Dedifferentiated amniotic fluid mesenchymal stem cell (primary cell): ENCODE measurements at regions not wholly inside any gene's neighbourhood (a gene's known extent, or its start where the extent isn't known, plus 50 kb on each side); places are given as distances from the start of the nearest gene placed in this dataset.

Experiments
- DNase-seq: peaks from one replicate; pipeline ENCODE4 v3.0.0-alpha.2; 2016; ENCODE audit errors: extremely low spot score

DNA sequence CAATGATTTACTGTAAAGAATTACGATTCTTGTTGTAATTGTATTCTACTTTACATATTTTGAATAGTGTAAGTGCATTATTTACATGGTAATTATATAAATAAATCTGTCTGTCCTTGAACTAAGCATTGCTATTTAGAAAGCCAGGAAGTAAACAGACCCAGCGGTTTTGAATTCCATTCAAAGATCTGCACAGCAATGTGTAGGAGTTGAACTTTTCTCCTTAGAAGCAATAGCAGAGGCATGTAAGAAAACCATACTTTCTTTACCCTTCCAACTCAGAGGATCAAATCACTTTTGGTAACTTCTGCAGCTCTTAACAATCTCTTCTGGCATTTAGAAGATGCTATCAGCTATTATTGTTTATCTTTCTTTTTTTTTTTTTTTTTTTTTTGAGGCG is 109.2 kb upstream of the VRK2 start:
- no peak for DNase-seq

DNA sequence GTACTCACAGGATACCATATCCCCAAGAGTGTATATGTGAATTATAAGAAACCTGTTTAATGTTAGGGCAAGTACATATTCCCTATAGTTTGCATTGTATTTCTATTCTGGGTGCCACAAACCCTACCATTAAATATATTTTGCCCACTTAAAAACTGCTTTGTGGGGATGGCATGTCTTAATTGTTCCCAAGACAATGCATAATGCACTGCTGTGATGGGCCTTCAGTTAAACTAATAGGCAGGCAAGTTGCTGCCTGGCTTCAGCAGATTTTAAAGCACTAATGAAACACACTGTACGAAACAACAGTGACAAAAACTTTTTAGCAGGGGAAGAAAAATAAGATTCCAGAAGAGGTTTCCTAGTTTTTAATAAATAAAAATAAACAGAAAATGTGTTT is 104.8 kb upstream of the VRK2 start:
- no peak for DNase-seq

DNA sequence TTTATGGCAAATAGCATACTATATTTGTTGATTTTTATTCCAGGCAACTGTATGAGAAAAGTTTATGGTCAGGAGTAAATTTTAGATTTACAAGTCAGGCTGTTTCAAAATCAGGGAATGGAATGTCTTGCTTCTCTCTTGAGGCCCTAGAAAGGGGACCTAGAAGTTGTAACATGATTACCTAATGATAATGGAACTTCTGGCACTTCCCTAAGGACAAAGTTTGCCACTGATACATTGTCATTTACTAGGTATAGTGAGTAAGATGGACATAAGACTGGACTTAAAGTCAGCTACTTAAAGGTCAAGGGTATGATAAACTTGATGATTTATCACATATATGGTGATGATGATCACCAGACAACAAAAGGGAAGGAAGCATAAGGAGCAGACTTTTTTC is 103.3 kb upstream of the VRK2 start:
- DNase-seq: peak; percentile 55

DNA sequence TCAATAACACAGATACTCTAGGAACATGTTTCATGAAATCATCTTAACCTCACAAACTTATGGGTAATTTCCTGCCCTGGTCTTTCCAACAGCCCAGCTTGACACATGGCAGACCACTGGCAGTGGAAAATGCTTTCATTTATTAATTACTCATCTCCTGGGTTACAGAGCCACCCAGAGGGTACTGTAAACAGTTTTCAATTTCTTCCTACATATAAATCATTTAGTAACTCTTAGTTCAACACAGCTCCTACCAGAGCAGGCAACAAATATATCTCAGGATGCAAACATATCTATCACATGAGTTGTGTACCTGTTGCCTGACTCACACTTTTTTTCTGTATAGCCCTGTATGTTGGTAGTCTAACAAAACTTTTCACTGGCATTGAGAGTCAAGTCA is 99.2 kb upstream of the VRK2 start:
- no peak for DNase-seq

DNA sequence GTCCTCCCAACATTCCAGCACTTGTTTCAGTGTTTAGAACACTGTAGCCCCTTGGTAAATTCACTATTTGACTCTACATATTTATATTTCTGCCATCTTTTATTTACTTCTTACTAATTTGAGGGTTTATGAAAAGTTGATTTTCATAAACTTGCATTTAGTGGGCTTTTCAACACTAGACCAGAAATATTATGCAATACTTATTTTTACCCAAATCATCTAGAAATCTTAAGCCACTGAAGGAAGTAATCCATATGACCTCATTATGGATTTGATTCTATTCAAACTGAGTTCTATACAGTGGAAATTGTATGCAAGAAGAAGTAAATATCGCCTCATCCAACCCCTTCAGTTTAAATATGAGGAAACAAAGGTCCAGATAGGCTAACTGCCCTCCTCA is 92.6 kb upstream of the VRK2 start:
- DNase-seq: no peak

DNA sequence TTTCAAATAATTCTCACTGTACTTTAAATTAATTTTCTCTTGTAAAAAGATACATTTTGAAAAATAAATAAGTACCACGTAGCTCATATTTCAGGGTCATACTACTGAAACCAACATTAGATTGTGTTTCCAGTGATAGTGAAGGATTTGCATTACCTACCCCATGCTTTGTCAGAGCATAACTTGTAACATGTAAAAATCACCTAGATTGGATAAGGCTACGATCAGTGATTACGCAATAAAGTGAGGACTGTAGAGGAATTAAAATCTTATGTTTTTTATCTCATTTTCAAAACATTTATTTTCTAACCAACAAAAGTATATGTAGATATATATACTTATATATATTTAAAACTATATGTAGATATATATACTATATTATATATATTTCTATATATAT is 89.4 kb upstream of the VRK2 start:
- DNase-seq: no peak

DNA sequence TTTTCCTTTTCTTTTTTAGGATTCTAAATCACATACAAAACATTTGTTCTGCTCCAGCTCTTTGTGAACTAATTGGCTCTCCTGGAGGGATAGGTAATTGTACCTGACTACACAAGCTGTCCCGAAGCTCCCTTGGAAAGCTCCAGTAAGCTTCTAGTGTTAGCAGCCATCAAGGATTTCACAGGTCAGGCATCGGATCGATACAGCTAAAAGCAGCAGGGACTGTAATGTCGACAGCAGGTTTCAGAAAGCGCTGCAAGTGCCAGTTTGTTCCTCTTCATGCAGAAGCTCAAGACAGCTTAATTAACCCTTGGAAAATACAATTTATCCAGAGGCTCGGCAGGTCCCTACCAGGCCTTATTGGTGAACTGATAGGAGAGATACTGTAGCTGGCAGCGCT is 87.2 kb upstream of the VRK2 start:
- DNase-seq: no peak

DNA sequence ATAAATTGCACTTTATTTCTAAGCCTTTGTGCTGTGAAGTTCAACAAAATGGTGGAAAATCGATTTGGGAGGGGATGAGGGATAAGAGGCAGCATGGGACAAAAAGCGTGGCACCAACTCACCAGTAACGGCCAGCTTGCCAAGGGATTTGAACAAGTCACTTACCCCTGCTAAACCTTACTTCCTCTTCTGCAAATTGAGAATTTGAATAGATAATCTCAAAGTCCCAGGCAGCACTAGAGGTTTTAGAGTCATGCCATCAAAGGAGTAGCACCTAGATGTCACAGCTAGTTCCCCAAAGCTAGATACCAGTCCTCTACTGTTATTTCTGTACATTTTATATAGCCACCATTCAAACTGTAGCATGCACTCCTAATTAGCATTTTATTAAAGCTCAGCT is 83.7 kb upstream of the VRK2 start:
- DNase-seq: no peak

DNA sequence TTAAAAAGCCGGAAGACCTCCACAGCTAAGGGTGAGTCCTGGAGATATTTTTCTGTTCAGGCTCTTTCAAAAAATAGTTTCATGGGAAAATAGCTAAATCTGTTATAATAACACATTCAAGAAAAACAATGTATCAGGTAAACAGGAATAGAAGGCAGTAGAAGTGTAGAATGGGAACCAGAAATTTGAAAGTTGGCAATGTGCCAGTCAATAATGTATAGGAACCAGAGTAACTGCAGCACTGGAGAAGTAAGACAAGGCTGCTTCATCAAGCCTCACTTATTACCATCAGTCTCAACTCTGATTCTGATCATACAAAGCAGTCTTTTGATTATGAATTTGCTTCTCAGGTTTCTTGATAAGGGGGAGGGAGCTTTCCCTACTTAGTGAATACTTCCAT is 81.4 kb upstream of the VRK2 start:
- no peak for DNase-seq

DNA sequence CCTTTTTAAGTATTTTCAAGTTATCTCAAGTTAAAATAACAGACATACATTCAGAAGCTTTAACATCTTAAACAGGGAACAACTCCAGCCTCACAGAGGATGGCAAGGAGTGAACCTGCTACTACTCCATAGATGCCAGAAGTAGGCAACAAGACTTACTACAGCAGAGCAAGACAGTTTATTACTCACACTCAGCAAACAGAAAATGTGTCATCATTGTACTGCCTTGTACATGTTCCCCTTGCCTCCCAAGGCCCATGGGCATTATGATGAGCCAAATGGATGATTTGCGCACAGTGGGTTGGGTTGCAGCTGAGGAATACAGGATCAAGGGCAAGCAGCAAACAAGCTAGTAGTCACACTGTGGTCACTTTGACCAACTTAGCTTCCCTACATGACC is 80.6 kb upstream of the VRK2 start:
- DNase-seq: no peak

DNA sequence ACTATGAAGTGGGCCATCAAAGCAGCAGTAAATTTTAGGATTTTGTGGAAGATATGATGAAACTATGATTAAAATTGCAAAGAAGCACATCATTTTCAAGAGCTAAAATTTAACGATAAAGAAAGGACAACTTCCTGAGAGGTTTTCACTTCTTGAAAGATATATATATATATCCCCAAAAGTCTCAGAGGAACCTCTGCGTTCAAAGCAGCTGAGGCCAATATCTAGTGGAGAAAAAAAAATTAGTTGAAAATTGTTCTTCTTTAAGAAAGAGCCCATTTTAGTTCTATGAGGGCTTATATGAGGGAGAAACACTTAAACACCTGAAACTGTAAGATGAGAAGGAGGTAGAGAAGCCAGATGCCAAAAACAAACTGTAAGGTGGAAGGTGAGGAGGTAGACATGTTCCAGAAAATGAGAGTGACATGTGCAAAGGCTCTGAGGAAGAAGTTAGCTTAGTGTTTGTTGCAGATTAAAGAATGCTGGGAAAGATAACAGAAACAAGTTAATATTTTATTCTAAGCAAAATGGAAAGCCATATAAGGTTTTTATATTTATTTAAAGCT is 72.9 kb upstream of the VRK2 start:
- DNase-seq: no peak

DNA sequence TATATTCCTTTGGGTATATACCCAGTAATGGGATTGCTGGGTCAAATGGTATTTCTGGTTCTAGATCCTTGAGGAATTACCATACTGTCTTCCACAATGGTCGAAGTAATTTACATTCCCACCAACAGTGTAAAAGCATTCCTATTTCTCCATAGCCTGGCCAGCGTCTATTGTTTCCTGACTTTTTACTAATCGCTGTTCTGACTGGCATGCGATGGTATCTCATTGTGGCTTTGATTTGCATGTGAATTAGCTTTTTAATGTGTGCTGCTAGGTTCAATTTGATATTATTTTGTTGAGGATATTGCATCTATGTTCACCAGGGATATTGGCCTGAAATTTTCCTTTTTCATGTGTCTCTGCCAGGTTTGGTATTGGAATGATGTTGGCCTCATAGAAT is 67.4 kb upstream of the VRK2 start:
- DNase-seq: no peak

DNA sequence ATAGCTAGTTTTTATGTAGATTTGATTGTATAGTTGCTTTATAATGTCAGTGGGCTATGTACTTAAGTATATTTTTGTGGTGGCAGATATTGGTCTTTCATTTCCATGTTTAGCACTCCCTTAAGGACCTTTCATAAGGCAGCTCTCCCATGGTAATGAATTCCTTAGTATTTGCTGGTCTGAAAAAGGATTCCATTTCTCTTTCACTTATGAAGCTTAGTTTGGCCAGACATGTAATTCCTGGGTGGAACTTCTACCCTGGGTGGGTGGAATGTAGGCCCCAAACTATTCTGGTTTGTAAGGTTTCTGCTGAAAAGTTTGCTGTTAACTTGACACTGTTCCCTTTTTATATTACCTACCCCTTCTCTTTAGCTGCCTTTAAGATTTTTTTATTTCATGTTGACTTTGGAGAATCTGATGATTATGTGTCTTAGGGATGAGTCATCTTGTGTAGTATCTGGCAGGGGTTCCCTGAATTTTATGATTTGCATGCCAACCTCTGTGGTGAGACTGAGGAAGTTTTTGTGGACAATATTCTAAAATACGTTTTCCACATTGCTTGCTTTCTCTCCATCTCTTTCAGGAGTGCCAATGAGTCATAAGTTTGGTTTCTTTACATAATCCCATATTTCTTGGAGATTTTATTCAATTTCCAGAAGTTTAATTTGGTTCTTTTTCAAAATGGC is 65.4 kb upstream of the VRK2 start:
- DNase-seq: peak; percentile 78

DNA sequence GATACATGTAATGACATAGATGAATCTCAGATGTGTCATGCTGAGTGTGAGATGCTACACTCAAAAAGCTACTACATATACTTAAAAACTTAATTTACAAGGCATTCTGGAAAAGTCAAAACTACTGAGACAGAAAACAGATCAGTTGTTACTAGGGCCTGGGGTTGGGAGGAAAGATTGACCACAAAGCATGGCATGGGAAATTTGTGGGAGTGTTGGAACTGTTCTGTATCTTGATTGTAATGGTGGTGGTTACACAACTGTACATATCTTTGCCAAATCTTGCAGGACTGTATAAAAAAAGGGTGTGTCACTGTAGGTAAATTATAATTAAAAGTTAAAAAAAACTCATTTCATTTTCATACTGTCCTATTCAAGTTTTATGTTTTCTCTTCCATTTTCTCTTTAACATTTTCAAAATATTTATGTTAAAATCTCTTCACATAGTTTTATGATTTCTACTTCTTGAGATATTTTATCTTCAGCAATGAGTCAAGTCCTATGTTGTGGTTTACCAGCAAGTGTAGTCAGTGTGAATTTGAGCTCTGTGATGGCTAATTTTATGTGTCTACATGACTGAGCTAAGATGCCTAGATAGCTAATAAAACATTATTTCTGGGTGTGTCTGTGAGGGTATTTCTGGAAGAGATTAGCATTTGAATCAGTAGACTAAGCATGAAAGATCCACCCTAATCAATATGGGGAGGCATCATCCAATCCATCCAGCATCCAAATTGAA is 58.6 kb upstream of the VRK2 start:
- DNase-seq: no peak

DNA sequence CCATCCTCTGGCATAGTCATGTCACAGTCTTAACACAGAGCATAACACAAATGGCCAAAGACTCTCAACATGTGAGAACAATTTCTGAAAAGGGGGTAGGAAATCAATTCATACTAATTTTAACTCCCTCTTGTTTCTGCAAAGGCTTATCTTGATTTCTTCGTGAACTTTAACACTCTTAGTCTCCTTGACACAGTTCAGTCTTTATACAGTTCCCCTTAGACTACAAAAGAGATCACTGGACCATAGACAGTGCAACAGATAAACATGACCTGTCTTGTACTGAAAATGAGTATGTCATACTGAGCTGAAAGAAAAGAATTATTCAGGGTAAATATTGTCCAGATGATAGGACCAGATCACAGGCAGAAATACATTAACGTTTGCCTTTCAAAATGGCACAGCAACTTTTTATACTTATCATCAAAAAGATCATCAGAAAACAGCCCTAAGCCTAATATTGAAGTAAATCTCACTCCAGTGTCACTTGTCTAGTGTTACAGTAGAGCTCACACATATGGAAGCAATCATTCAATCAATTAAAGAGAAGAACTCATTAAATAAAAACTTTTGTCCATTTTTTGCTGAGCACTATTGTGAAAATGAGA is 56.4 kb upstream of the VRK2 start:
- no peak for DNase-seq
